GM12878 (cell line): ENCODE measurements at regions not wholly inside any gene's neighbourhood (a gene's known extent, or its start where the extent isn't known, plus 50 kb on each side); places are given as distances from the start of the nearest gene placed in this dataset.

Source experiments
- ATAC-seq: fragments of 200-7000 bp; cut with Tn5 transposase; 3 replicates; pipeline ENCODE4 v1.9.1; 2020; ENCODE audit warnings: mild to moderate bottlenecking, moderate library complexity
- BruUV-seq: library from RNA; stranded (reverse); fragments of 400-500 nt; replicated peaks from 2 replicates; lab custom pipeline; 2021; lab: Mats Ljungman, UMichigan
- CTCF ChIA-PET: fragments of 300-600 bp; sonication (Branson Sonifier 250); formaldehyde crosslinking; extraction: SDS; loops from one replicate; lab custom pipeline; 2021; ENCODE audit warnings: inconsistent platforms; lab: Yijun Ruan, JAX
- POLR2A ChIA-PET: fragments of 350-600 bp; formaldehyde crosslinking; extraction: SDS; loops from one replicate; lab custom pipeline; 2021; ENCODE audit warnings: inconsistent platforms; lab: Charles Lee
- RAD21 ChIA-PET: fragments of 300-600 bp; sonication (Branson Sonifier 250); formaldehyde crosslinking; loops from one replicate; lab custom pipeline; 2023; ENCODE audit warnings: antibody characterized with exemption; ENCODE audit not compliant: unreplicated experiment; lab: Charles Lee
- SMC1A ChIA-PET: fragments of 300-600 bp; sonication (Branson Sonifier 250); formaldehyde crosslinking; loops from one replicate; lab custom pipeline; 2023; ENCODE audit not compliant: unreplicated experiment, uncharacterized antibody; lab: Charles Lee
- DNase-seq: peaks from one replicate; pipeline ENCODE4 v3.0.0-alpha.2; 2011; ENCODE audit warnings: low read depth, low spot score
- FAIRE-seq: peaks from 3 replicates; lab custom pipeline; 2011; peaks lifted over from hg19 to GRCh38; lab: Jason Lieb, UNC
- H2AFZ ChIP-seq: 2 replicates; pipeline ENCODE4 v1.6.0; 2011; ENCODE audit warnings: low read depth, low read length, control low read depth; ENCODE audit not compliant: control insufficient read depth
- H3K27ac ChIP-seq: 2 replicates; pipeline ENCODE4 v1.5.1; 2011; ENCODE audit warnings: control low read depth; ENCODE audit not compliant: control insufficient read depth, insufficient read depth
- H3K27me3 ChIP-seq, 2 experiments: replicated peaks in 1 of 2; 2 replicates each; pipeline versions ENCODE4 v1.6.0 to v1.6.1; 2011; ENCODE audit warnings: low read length in 1 of 2; ENCODE audit not compliant: control insufficient read depth in 2 of 2, insufficient read depth in 2 of 2
- H3K36me3 ChIP-seq, 2 experiments: 2 replicates each; pipeline ENCODE4 v1.5.1; 2011; ENCODE audit warnings: low read length in 1 of 2; ENCODE audit not compliant: control insufficient read depth in 2 of 2, insufficient read depth in 2 of 2
- H3K4me1 ChIP-seq: 2 replicates; pipeline ENCODE4 v1.6.1; 2011; ENCODE audit warnings: mild to moderate bottlenecking, low read length, moderate library complexity, mixed read lengths; ENCODE audit not compliant: control insufficient read depth, insufficient read depth
- H3K4me2 ChIP-seq: 2 replicates; pipeline ENCODE4 v1.6.0; 2011; ENCODE audit warnings: control low read depth; ENCODE audit not compliant: control insufficient read depth, insufficient read depth
- H3K4me3 ChIP-seq: fragments of 200-600 bp; sonication (generic); 2 replicates; pipeline ENCODE4 v1.5.1; 2016
- H3K79me2 ChIP-seq: 2 replicates; pipeline ENCODE4 v1.6.0; 2011; ENCODE audit warnings: low read length; ENCODE audit not compliant: control insufficient read depth, insufficient read depth
- H3K9ac ChIP-seq: 2 replicates; pipeline ENCODE4 v1.8.0; 2011; ENCODE audit warnings: low read length, control low read depth, mixed read lengths; ENCODE audit not compliant: control insufficient read depth, insufficient read depth
- H3K9me3 ChIP-seq: replicated peaks from 3 replicates; pipeline ENCODE4 v1.5.1; 2011; ENCODE audit warnings: mild to moderate bottlenecking, low read length; ENCODE audit not compliant: control insufficient read depth, insufficient read depth
- H4K20me1 ChIP-seq: 2 replicates; pipeline ENCODE4 v1.6.0; 2011; ENCODE audit not compliant: control insufficient read depth, insufficient read depth
- DPF2 ChIP-seq: fragments of 450-650 bp; IDR thresholded peaks from 2 replicates; pipeline ENCODE4 v1.6.1; 2017; ENCODE audit warnings: mild to moderate bottlenecking
- IKZF2 ChIP-seq, 2 experiments: fragments of 450-650 bp; IDR thresholded peaks; 2 replicates each; pipeline ENCODE4 v1.6.1; 2017; ENCODE audit warnings: mild to moderate bottlenecking in 2 of 2, moderate library complexity in 2 of 2
- JUND ChIP-seq: IDR thresholded peaks from 2 replicates; pipeline ENCODE4 v1.6.1; 2012; ENCODE audit warnings: low read depth, mild to moderate bottlenecking, low read length, improper control_type of control experiment, moderate library complexity
- POLR2AphosphoS2 ChIP-seq: IDR thresholded peaks from 2 replicates; pipeline ENCODE4 v1.6.1; 2011; ENCODE audit warnings: low read depth, mild to moderate bottlenecking, low read length, improper control_type of control experiment, moderate library complexity
- RELA ChIP-seq: fragments of 450-650 bp; IDR thresholded peaks from 2 replicates; pipeline ENCODE4 v1.8.0; 2014; ENCODE audit warnings: borderline replicate concordance; ENCODE audit not compliant: partially characterized antibody
- RFX5 ChIP-seq: IDR thresholded peaks from 2 replicates; pipeline ENCODE4 v1.6.1; 2011; ENCODE audit warnings: low read depth, low read length, improper control_type of control experiment
- STAT1 ChIP-seq: fragments of 450-650 bp; conservative IDR thresholded peaks from 2 replicates; pipeline ENCODE4 v1.6.1; 2014; ENCODE audit warnings: antibody characterized with exemption, mild to moderate bottlenecking
- YBX1 ChIP-seq: fragments of 450-650 bp; IDR thresholded peaks from 2 replicates; pipeline ENCODE4 v1.6.1; 2016; ENCODE audit warnings: antibody characterized with exemption
- WGBS: methylation state at CpG from one replicate; pipeline ENCODE4 v1.1.6; 2016; ENCODE audit warnings: low lambda C conversion rate; ENCODE audit not compliant: insufficient replicate concordance, insufficient coverage; ENCODE audit errors: missing lambda C conversion rate; 5-methylcytosine and 5-hydroxymethylcytosine counted together
- in situ Hi-C: fragments of 300-500 bp; cut with MboI; formaldehyde crosslinking; loops from 9 replicates; pipeline ENCODE4 v1.14.3; 2018; ENCODE audit warnings: mixed read lengths
- intact Hi-C: fragments of 100-400 bp; cut with micrococcal nuclease; formaldehyde crosslinking; loops from one replicate; pipeline ENCODE4 v1.14.2; 2022; ENCODE audit not compliant: unreplicated experiment

DNA sequence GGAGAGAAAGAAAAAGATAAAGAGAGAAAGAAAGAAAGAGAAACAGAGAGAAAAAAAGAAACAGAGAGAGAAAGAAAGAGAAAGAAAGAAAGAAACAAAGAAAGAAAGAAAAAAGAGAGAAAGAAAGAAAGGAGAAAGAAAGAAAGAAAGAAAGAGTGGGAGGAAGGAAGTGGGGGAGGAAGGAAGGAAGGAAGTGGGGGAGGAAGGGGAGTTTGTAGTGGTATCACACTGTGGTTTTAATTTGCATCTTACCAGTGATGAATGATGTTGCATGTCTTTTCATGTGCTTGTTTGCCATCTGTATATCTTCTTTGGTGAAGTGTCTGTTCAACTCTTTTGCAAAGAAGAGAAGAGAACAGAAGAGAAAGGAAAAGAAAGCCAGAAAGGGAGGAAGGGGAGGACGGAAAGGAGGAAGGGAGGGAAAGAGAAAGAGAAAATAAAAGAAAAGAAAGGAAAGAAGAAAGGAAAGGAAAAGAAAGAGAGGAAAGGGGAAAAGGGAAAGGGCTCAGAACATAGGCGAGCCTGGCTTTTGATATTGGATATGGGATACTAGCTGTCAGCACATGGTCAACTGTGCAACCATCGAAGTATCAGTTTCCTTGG lies 79.2 kb upstream of the FRMD4A start (continued):
- TF ChIP-seq RFX5 (no peak), POLR2AphosphoS2 (no peak), RELA (no peak)

DNA sequence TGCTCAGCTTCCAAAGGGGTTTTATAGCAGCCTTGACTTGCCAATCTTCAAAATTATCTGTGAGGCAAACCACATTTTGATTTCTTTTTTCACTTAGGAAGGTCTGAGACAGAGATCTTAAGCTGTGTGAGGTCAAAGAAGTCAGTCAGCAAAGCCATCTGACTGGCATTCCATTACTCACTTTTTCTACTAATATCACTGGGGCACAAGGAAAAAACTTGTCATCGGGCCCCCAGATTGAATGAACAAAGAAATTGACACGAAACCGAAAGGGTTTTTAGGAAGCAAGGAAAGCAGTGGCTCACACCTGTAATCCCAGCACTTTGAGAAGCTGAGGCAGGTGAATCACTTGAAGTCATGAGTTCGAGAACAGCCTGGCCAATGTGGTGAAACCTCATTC lies 78.5 kb upstream of the FRMD4A start:
- ATAC-seq (no peak), FAIRE-seq (no peak), DNase-seq (no peak)
- ChIA-PET RAD21 (no interaction called here), CTCF (no interaction called here), SMC1A (interaction anchor here (0.7 to 1.3 kb wide), 3 partner anchors 11 to 212 kb away, joined by 3 read pairs; no protein-coding TSS in a partner anchor), POLR2A (no interaction called here)
- H3K4me2 ChIP-seq, result no peak overlapping the region
- in situ Hi-C loops (no loop called here), intact Hi-C loops (no loop called here)
- H3K9ac ChIP-seq, result no peak overlapping the region
- 40% methylated on average over 4 of the region's 4 CpGs for WGBS
- H3K79me2 ChIP-seq, result no peaks in the 10 kb centered on the region
- no peak overlapping the region for H3K27ac ChIP-seq
- H4K20me1 ChIP-seq, result no peaks in the 10 kb centered on the region
- H3K36me3 ChIP-seq, result no peaks in the 10 kb centered on the region
- peaks cover 2 to 4% of the 10 kb centered on the region in 2 experiments for H3K27me3 ChIP-seq
- H3K4me1 ChIP-seq, result no peaks in the 10 kb centered on the region
- no peak overlapping the region for H2AFZ ChIP-seq
- no peaks in the 10 kb centered on the region for H3K9me3 ChIP-seq
- BruUV-seq, result no TSS peak
- H3K4me3 ChIP-seq, result no peak overlapping the region
- TF ChIP-seq YBX1 (no peak), IKZF2 (IDR thresholded peaks at IDR 0.05) (no peak), STAT1 (no peak), DPF2 (no peak), JUND (no peak)
